RCC 7860 (cell line): ENCODE measurements at regions not wholly inside any gene's neighbourhood (a gene's known extent, or its start where the extent isn't known, plus 50 kb on each side); places are given as distances from the start of the nearest gene placed in this dataset.

Experiments used
- DNase-seq: peaks from one replicate; pipeline ENCODE4 v3.0.0-alpha.2; 2015; ENCODE audit warnings: low spot score
- FAIRE-seq: peaks from 2 replicates; lab custom pipeline; 2012; peaks lifted over from hg19 to GRCh38; lab: Jason Lieb, UNC

DNA sequence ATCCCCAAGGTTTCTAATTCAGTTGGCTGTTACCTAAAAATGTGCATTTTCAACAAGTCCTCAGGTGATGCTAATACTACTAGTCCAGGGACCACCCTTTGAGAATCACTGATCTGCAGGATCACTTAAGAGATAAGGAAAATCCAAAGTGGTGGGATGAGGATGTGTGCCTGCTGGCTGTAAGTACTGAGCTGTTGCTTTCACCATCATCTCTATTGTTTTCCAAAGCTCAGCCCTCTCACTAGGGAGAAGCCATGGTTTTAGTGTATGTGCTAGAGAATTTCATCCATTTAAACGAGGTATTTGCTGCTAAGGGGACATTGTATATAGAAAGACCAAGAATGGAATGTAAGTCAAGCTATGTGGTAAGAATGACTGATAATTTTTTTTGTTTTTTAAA, 202.3 kb downstream of the KIF21A start:
- DNase-seq (no peak), FAIRE-seq (no peak)

DNA sequence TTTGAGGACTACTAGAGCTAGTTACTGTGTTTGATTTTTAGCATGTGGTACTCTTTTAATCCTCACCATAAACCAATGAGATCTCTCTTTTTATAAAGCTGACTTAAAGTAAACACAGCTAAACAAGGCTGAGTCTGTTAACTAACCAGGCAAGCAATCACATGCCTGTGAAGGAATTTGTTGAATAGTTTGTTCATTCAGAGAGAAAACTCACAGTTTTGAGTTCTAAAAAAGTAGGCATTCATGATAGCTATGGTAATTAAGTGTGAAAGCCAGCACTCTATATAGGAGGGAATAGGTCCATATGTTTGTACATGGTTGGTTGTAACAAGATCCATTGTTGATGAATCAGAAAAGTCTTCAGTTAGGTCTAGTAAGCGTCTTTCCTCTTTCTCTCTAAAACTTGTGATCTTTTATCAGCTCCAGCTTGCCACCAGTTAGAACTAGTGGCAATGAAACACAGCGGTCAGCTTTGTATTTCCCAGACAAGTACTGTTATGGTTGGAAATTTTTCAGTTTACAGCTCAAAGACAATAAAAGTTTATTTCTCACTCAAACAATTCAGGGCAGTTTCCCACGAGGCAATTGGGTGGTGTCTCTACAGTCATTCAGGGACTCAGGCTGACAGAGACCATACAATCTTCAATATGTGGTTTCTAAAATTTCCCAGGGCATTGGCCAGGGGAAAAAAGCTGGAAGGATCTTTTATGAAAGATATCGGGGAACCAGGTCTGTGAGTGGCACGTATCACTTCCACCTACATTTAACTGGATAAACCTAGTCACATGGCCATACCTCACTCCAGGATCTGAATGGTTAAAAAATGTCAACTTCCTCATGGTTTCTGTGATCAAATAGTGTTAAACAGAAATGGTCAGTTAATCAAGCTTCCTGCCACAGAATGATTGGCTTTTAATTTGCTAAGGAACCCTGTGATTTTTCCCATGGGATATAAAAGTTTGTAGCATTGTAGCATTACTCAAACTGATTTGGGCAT, 203.1 kb downstream of the KIF21A start:
- FAIRE-seq (no peak), DNase-seq (no peak)

- no peak for FAIRE-seq
- DNase-seq = peak; percentile 42
These were observed 205.9 kb downstream of the KIF21A start for GRCh38 chr12:39237004-39237403.

GRCh38 chr12:39235990-39236767, 206.7 kb downstream of the KIF21A start:
- DNase-seq (peak; percentile 19), FAIRE-seq (peak; percentile 44)

DNA sequence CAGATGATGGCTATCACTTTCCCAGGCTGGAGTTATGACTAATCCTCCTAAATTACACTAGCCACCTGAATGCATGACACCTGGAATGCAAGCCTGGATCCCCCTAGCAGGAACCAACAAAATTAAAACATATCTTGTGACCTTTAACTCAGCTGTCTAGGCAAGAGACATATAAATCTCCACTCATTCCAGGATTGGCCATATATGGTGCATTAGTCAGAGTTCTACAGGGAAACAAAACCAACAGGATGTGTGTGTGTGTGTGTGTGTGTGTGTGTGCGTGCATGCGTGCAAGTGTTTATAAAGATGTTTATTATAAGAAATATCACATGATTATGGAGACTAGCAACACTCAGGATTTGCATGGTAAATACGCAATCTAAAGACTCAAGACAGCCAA, 212.8 kb downstream of the KIF21A start:
- FAIRE-seq (no peak), DNase-seq (peak; percentile 13)

GRCh38 chr12:39227218-39227617, 215.7 kb downstream of the KIF21A start:
- FAIRE-seq = no peak
- DNase-seq = no peak

GRCh38 chr12:39224971-39225370, 217.9 kb downstream of the KIF21A start:
- FAIRE-seq (no peak), DNase-seq (no peak)

DNA sequence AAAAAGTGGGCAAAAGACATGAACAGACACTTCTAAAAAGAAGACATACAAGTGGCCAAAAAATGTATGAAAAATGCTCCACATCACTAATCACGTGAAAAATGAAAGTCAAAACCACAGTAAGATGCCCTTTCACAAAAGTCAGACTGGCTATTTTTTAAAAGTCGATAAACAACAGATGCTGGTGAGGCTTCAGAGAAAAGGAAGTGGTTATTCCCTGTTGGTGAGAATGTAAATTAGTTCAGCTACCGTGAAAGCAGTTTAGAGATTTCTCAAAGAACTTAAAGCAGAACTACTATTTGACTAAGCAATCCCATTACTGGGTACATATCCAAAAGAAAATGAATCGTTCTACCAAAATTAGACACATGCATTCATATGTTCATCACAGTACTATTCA, 237.0 kb downstream of the KIF21A start:
- DNase-seq (no peak), FAIRE-seq (no peak)

DNA sequence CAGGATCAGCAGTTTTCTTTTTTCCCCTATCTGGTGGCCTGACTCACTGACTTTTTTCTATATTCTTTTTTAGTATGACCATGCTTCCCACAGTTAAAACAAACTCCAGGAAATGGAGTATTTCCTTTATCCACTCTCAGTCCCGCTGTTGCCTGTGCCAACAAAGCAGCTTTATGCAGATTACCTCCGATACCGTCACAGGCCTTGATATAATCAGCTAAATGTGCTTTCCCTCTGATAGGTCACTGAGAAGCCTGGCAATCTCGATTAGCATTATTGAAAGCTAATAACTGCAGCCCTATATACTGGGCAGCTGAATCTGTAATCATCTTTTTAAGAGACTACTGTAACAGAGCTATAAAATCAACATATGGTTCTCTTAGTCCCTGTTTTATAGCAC, 243.6 kb downstream of the KIF21A start:
- FAIRE-seq = no peak
- no peak for DNase-seq

- DNase-seq = no peak
- FAIRE-seq = no peak
These were observed 254.2 kb downstream of the KIF21A start for GRCh38 chr12:39188689-39189088.

DNA sequence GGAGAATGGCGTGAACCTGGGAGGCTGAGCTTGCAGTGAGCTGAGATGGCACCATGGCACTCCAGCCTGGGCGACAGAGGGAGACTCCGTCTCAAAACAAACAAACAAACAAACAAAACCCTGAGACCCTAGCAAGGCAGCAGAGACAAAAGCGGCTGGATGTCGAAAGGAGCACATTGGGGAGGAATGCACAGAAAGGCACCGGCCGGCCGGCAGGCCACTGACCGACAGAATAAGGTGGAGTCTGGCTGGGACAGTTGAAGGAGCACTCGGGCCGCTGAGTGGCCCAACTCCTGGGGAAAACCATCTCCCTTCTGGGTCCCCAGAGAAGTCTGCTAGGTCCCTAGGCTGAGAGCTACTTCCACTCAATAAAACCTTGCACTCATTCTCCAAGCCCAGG, 256.2 kb downstream of the KIF21A start:
- FAIRE-seq (no peak), DNase-seq (no peak)

- DNase-seq = no peak
- FAIRE-seq = no peak
These were observed 264.1 kb downstream of the KIF21A start for GRCh38 chr12:39178837-39179236.

DNA sequence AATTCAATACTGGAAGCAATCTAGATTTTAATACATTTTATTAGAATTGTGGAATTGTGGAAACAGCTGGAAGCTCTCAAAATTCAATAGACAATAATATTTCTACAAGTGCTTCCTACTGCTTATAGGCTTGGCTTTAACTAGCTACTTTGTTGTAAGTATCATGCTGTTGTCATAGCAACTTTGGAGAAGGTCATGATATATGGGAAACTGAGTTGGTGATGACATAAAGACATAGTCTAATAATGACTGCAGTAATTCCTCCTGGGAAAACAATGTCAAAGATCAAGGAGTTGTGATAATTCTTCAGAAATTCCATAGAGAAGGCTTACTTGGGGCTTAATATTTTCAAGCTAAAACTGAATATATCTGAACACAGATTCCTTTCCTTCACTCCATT, 266.6 kb downstream of the KIF21A start:
- FAIRE-seq = no peak
- no peak for DNase-seq

GRCh38 chr12:39173726-39174125, 268.3 kb upstream of the CPNE8 start:
- FAIRE-seq = no peak
- DNase-seq = no peak

DNA sequence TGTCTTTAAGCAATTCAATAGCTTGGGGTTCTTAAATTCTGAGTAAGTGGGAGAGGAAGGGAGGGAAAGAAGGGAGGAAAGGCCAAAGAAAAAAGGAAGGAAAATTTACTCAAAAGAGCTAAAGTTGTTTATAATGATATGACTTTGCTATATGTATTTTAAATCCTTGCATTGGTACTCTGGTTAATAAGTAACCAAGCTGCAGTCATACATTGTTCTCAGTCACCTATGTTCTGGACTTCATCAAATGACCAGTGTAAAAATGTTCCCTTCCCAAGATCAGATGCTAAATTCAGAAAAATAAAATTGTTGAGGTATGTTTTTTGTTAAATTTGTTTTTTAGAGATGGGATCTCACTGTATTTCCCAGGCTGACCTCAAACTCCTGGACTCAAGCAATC, 259.9 kb upstream of the CPNE8 start:
- no peak for FAIRE-seq
- DNase-seq = no peak

- DNase-seq = no peak
- no peak for FAIRE-seq
These were observed 256.2 kb upstream of the CPNE8 start for GRCh38 chr12:39161465-39162085.

- DNase-seq (no peak), FAIRE-seq (no peak)
These were observed 252.4 kb upstream of the CPNE8 start for GRCh38 chr12:39157696-39158342.

DNA sequence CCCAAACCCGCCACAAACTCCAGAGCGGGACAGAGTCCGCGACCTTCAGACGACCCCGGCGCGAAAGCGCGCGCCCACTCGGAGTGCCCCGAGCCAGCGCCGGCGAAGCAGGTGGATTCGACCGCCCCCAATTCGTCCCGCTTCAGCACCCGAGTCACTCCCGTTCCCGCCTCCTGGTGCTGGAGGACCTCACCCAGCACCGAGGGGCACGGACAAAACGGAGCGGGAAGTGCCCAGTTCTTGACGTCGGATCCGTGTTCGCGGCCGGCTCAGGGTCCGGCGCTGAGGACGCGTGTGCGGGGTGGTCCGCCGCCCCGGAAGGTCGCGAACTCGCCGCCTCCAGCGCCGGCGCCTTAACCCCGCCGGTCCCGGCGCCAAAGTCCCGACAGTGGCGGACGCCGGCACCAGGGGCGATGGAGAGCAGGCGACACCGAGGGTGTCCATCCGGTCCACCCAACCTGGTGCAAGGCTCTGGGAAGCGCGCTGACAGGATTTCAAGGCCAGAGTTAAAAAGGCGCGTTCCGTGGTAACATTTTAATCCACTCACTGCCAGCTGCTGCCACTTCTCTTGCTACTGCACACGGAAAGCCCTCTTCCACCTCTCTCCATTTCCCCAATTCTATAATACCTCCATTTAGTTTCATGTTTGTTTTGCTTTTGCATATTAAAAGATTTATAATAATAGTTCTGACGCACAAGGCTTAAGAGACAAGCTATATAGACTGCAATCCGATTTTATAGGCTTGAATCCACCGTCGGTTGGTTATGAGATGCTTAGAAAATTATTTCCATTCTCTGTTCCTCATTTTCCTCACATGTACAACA, 240.0 kb upstream of the CPNE8 start:
- FAIRE-seq (no peak), DNase-seq (no peak)

DNA sequence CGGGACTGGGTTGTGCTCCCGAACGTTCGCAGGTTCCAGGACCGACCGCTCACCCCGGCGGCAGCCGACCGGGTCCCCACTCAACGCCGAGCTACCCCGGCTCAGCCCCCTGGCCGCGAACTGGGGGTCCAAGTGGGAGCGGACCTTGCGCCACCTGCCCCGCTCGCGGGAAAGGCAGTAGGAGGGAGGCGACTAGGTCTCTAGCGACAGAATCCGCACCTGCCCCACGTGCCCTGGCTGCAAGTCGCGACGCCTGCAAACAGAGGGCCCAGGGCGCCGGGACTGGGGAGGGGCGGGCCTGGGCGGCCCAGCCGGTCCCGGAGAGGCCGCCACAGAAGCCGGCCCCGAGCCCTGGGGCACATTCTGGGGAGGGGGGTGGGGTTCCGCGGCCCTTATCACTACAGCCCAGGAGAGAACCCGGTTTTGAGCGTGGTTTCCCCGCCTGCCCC, 239.2 kb upstream of the CPNE8 start:
- no peak for FAIRE-seq
- DNase-seq = no peak

DNA sequence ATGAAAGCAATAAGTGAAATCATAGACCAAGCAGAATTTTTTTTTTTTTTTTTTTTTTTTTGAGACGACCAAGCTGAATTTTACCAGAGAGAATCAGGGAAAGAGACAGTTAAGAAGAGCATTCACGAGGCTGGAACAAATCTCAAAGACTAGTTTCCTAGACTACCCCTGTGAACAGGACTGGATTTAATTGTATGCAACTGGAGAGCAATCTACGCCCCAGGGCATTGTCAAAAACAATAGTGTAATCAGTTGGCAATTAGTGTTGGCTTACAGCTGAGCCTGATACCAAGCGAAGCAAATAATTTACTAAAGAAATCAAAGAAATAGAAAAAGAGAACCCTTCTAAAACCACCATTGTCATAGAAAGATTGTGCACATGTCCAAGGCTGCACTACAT, 232.9 kb upstream of the CPNE8 start:
- DNase-seq = no peak

More for the DNA sequence above, 232.9 kb upstream of the CPNE8 start:
- no peak for FAIRE-seq
